T-cell (primary cell): ENCODE measurements at regions not wholly inside any gene's neighbourhood (a gene's known extent, or its start where the extent isn't known, plus 50 kb on each side); places are given as distances from the start of the nearest gene placed in this dataset.

ENCODE experiments used
- ATAC-seq, 4 experiments: fragments of 200-7000 bp in 3 of 4; fragments of 150-1000 bp in 1 of 4; cut with Tn5 transposase; replicated peaks in 1 of 4; 1 replicate in 3 of 4; 2 replicates in 1 of 4; pipeline ENCODE4 v1.10.0; 2021; ENCODE audit warnings: moderate library complexity in 3 of 4, mild to moderate bottlenecking in 2 of 4, moderate number of reproducible peaks in 1 of 4
- CTCF ChIA-PET, 2 donors: fragments of 300-600 bp; sonication (Branson Sonifier 250); formaldehyde crosslinking; loops; one replicate each; lab custom pipeline; 2022; ENCODE audit warnings: antibody characterized with exemption in 2 of 2; lab: Charles Lee
- POLR2A ChIA-PET, 2 donors: fragments of 300-600 bp; sonication (Branson Sonifier 250); formaldehyde crosslinking; loops; one replicate each; lab custom pipeline; 2022; ENCODE audit warnings: antibody characterized with exemption in 2 of 2; lab: Charles Lee
- DNase-seq, 35 experiments: peaks; one replicate each; pipeline versions ENCODE4 v3.0.0 to v3.0.0-alpha.2; 2013 to 2023
- H3K27ac ChIP-seq: one replicate; pipeline ENCODE4 v1.5.1; 2013; ENCODE audit warnings: low read length
- H3K27me3 ChIP-seq, 2 experiments: replicated peaks in 1 of 2; 1 replicate in 1 of 2; 2 replicates in 1 of 2; pipeline versions ENCODE4 v1.6.1 to v1.7.0; 2013; ENCODE audit warnings: low read length in 1 of 2, mixed read lengths in 1 of 2; ENCODE audit not compliant: control insufficient read depth in 2 of 2, insufficient read depth in 2 of 2; ENCODE audit errors: extremely low read depth in 1 of 2
- H3K36me3 ChIP-seq, 2 donors: 1 replicate in 1 of 2; 2 replicates in 1 of 2; pipeline versions ENCODE4 v1.6.1 to v1.7.0; 2013; ENCODE audit warnings: low read length in 1 of 2; ENCODE audit not compliant: control insufficient read depth in 2 of 2, insufficient read depth in 1 of 2; ENCODE audit errors: extremely low read depth in 1 of 2
- H3K4me1 ChIP-seq, 2 experiments: 1 replicate in 1 of 2; 2 replicates in 1 of 2; pipeline versions ENCODE4 v1.6.1 to v1.7.0; 2013; ENCODE audit warnings: low read length in 2 of 2, mixed read lengths in 1 of 2; ENCODE audit not compliant: insufficient read depth in 2 of 2, control insufficient read depth in 1 of 2; ENCODE audit errors: extremely low read depth in 1 of 2
- H3K4me3 ChIP-seq, 2 donors: 1 replicate in 1 of 2; 2 replicates in 1 of 2; pipeline versions ENCODE4 v1.5.1 to v1.7.0; 2013; ENCODE audit warnings: mild to moderate bottlenecking in 2 of 2, low read length in 1 of 2, moderate library complexity in 1 of 2; ENCODE audit not compliant: control insufficient read depth in 1 of 2; ENCODE audit errors: extremely low read depth in 1 of 2
- H3K9me3 ChIP-seq: 2 replicates; pipeline ENCODE4 v1.7.0; 2013
- H3K27ac Mint-ChIP-seq, 2 donors: one replicate each; pipeline ENCODE4 v1.8.0; 2020 to 2021; ENCODE audit warnings: mild to moderate bottlenecking in 2 of 2, mixed read lengths in 2 of 2
- H3K27me3 Mint-ChIP-seq, 2 donors: one replicate each; pipeline ENCODE4 v1.8.0; 2021 to 2022; ENCODE audit warnings: mixed read lengths in 2 of 2
- H3K36me3 Mint-ChIP-seq: one replicate; pipeline ENCODE4 v1.8.0; 2021; ENCODE audit warnings: mixed read lengths
- H3K4me1 Mint-ChIP-seq, 3 donors: one replicate each; pipeline ENCODE4 v1.8.0; 2020 to 2022; ENCODE audit warnings: mixed read lengths in 3 of 3, mild to moderate bottlenecking in 1 of 3
- H3K4me3 Mint-ChIP-seq, 3 donors: one replicate each; pipeline ENCODE4 v1.8.0; 2020 to 2022; ENCODE audit warnings: mild to moderate bottlenecking in 3 of 3, mixed read lengths in 3 of 3, moderate library complexity in 3 of 3
- H3K9me3 Mint-ChIP-seq, 3 donors: one replicate each; pipeline ENCODE4 v1.8.0; 2020 to 2022; ENCODE audit warnings: mixed read lengths in 3 of 3
- WGBS: methylation state at CpG from one replicate; pipeline ENCODE4 v1.1.5; 2013; ENCODE audit warnings: missing lambda C conversion rate; ENCODE audit not compliant: insufficient coverage; 5-methylcytosine and 5-hydroxymethylcytosine counted together

- Histone ChIP-seq H3K4me1 (no peaks in the 10 kb centered on the region), H3K36me3 (no peaks in the 10 kb centered on the region), H3K27ac (no peak overlapping the region), H3K4me3 (no peak overlapping the region), H3K9me3 (no peaks in the 10 kb centered on the region), H3K27me3 (peaks cover 0 to 4% of the 10 kb centered on the region in 2 experiments)
- ChIA-PET POLR2A (interaction anchor here in 1 of 2 donors (0.7 kb wide), 1 partner anchor 1227 kb away, joined by 3 read pairs; no protein-coding TSS in a partner anchor), CTCF (no interaction called here)
- H3K27me3 Mint-ChIP-seq, result peaks cover 0 to 24% of the 10 kb centered on the region in 2 donors
- ATAC-seq (no peak), DNase-seq (no peak)
- H3K27ac Mint-ChIP-seq, result no peak overlapping the region
- H3K36me3 Mint-ChIP-seq, result no peaks in the 10 kb centered on the region
- no peaks in the 10 kb centered on the region for H3K4me1 Mint-ChIP-seq
- no peak overlapping the region for H3K4me3 Mint-ChIP-seq
- H3K9me3 Mint-ChIP-seq, result no peaks in the 10 kb centered on the region
- WGBS, result no CpG with 5 or more reads among the region's 4 CpGs
Measured at GRCh38 chr20:54272901-54273488, 65.1 kb downstream of the PFDN4 start.

- Histone ChIP-seq H3K27me3 (peaks cover 0 to 4% of the 10 kb centered on the region in 2 experiments), H3K27ac (no peak overlapping the region), H3K9me3 (no peaks in the 10 kb centered on the region), H3K4me1 (no peaks in the 10 kb centered on the region), H3K4me3 (no peak overlapping the region), H3K36me3 (no peaks in the 10 kb centered on the region)
- Mint-ChIP-seq H3K9me3 (no peaks in the 10 kb centered on the region), H3K27ac (no peak overlapping the region), H3K4me1 (no peaks in the 10 kb centered on the region), H3K27me3 (peaks cover 0 to 18% of the 10 kb centered on the region in 2 donors), H3K36me3 (no peaks in the 10 kb centered on the region), H3K4me3 (no peak overlapping the region)
- DNase-seq (no peak), ATAC-seq (no peak)
- WGBS, result 75% methylated on average over 1 of the region's 4 CpGs
- CTCF ChIA-PET, result no interaction called here
- POLR2A ChIA-PET, result no interaction called here
Measured at GRCh38 chr20:54275359-54276111, 67.6 kb downstream of the PFDN4 start.

- Mint-ChIP-seq H3K27ac (no peak overlapping the region), H3K27me3 (peaks cover 0 to 11% of the 10 kb centered on the region in 2 donors), H3K9me3 (no peaks in the 10 kb centered on the region), H3K4me3 (no peak overlapping the region), H3K4me1 (no peaks in the 10 kb centered on the region), H3K36me3 (no peaks in the 10 kb centered on the region)
- no peak for DNase-seq
- Histone ChIP-seq H3K4me1 (no peaks in the 10 kb centered on the region), H3K9me3 (no peaks in the 10 kb centered on the region), H3K4me3 (no peak overlapping the region), H3K36me3 (no peaks in the 10 kb centered on the region), H3K27ac (no peak overlapping the region), H3K27me3 (peaks cover 0 to 4% of the 10 kb centered on the region in 2 experiments)
- ChIA-PET POLR2A (no interaction called here), CTCF (no interaction called here)
- WGBS, result 93% methylated on average over 2 of the region's 4 CpGs
- no peak for ATAC-seq
Measured at GRCh38 chr20:54276577-54277169, 68.8 kb downstream of the PFDN4 start.

- peaks cover 1 to 3% of the 10 kb centered on the region in 2 donors for H3K27me3 Mint-ChIP-seq
- no CpG with 5 or more reads among the region's 4 CpGs for WGBS
- no peaks in the 10 kb centered on the region for H3K9me3 ChIP-seq
Measured at GRCh38 chr20:54278262-54278661, 70.4 kb downstream of the PFDN4 start.

GRCh38 chr20:54282625-54283024 lies 74.7 kb downstream of the PFDN4 start:
- H3K27ac Mint-ChIP-seq, result no peak overlapping the region
- H3K36me3 ChIP-seq, result no peaks in the 10 kb centered on the region
- H3K9me3 Mint-ChIP-seq, result peaks cover 0 to 3% (median 0%) of the 10 kb centered on the region in 3 donors
- H3K27me3 ChIP-seq, result peaks cover 0 to under 1% of the 10 kb centered on the region in 2 experiments
- H3K36me3 Mint-ChIP-seq, result no peaks in the 10 kb centered on the region
- no peaks in the 10 kb centered on the region for H3K9me3 ChIP-seq
- no peaks in the 10 kb centered on the region for H3K4me1 ChIP-seq
- ATAC-seq (no peak), DNase-seq (no peak)
- no peak overlapping the region for H3K4me3 ChIP-seq
- CTCF ChIA-PET, result no interaction called here
- POLR2A ChIA-PET, result no interaction called here
- H3K4me1 Mint-ChIP-seq, result no peaks in the 10 kb centered on the region
- H3K27ac ChIP-seq, result no peak overlapping the region
- peaks cover 0 to 1% of the 10 kb centered on the region in 2 donors for H3K27me3 Mint-ChIP-seq
- no peak overlapping the region for H3K4me3 Mint-ChIP-seq
- 100% methylated on average over 1 of the region's 5 CpGs for WGBS

More at GRCh38 chr20:54278262-54278661, 70.4 kb downstream of the PFDN4 start:
- peaks cover 0 to under 1% of the 10 kb centered on the region in 2 experiments for H3K27me3 ChIP-seq
- H3K4me3 ChIP-seq, result no peak overlapping the region
- H3K27ac ChIP-seq, result no peak overlapping the region
- Mint-ChIP-seq H3K4me1 (no peaks in the 10 kb centered on the region), H3K27ac (no peak overlapping the region), H3K9me3 (no peaks in the 10 kb centered on the region), H3K36me3 (no peaks in the 10 kb centered on the region), H3K4me3 (no peak overlapping the region)
- no peak for DNase-seq
- no peak for ATAC-seq
- no peaks in the 10 kb centered on the region for H3K4me1 ChIP-seq
- ChIA-PET CTCF (no interaction called here), POLR2A (no interaction called here)
- H3K36me3 ChIP-seq, result no peaks in the 10 kb centered on the region

- H3K4me3 Mint-ChIP-seq, result no peak overlapping the region
- DNase-seq, result no peak
- H3K27ac Mint-ChIP-seq, result no peak overlapping the region
- H3K9me3 Mint-ChIP-seq, result peaks cover 0 to 3% (median 0%) of the 10 kb centered on the region in 3 donors
- H3K4me1 Mint-ChIP-seq, result no peaks in the 10 kb centered on the region
- Histone ChIP-seq H3K27ac (no peak overlapping the region), H3K9me3 (no peaks in the 10 kb centered on the region), H3K4me3 (no peak overlapping the region), H3K4me1 (no peaks in the 10 kb centered on the region), H3K27me3 (peaks cover 0 to 3% of the 10 kb centered on the region in 2 experiments), H3K36me3 (no peaks in the 10 kb centered on the region)
- H3K36me3 Mint-ChIP-seq, result no peaks in the 10 kb centered on the region
- 59% methylated on average over 2 of the region's 2 CpGs for WGBS
- no peak for ATAC-seq
- CTCF ChIA-PET, result no interaction called here
- POLR2A ChIA-PET, result no interaction called here
- peaks cover 0 to 1% of the 10 kb centered on the region in 2 donors for H3K27me3 Mint-ChIP-seq
Measured at GRCh38 chr20:54283253-54283652, 75.4 kb downstream of the PFDN4 start.
